ENCODE measurements at regions not wholly inside any gene's neighbourhood (a gene's known extent, or its start where the extent isn't known, plus 50 kb on each side); places are given as distances from the start of the nearest gene placed in this dataset.

- TF ChIP-seq NFIC (IDR thresholded peaks at IDR 0.05) (no peak), REST (IDR thresholded peaks at IDR 0.05; ENCODE audit: low read depth) (no peak), CREB1 (IDR thresholded peaks at IDR 0.05; ENCODE audit: low read depth) (no peak), TCF12 (IDR thresholded peaks at IDR 0.05; ENCODE audit: low read depth) (no peak), YY1 (IDR thresholded peaks at IDR 0.05; ENCODE audit: low read depth) (no peak), CEBPB (IDR thresholded peaks at IDR 0.05) (no peak), EGR1 (IDR thresholded peaks at IDR 0.05) (no peak), RAD21 (IDR thresholded peaks at IDR 0.05; ENCODE audit: low read depth) (no peak), MAX (IDR thresholded peaks at IDR 0.05) (no peak), EP300 (IDR thresholded peaks at IDR 0.05; ENCODE audit: borderline replicate concordance) (no peak)
Measured at GRCh38 chr2:104487366-104487765, 366.5 kb upstream of the POU3F3 start.
